HCEC 1CT (cell line): ENCODE measurements at regions not wholly inside any gene's neighbourhood (a gene's known extent, or its start where the extent isn't known, plus 50 kb on each side); places are given as distances from the start of the nearest gene placed in this dataset.
"Not testable (repeated sequence)": the region's sequence is repeated elsewhere in the genome, so short reads cannot be mapped to it uniquely, and the experiment has no call there.

Experiments used
- DNase-seq: peaks from one replicate; pipeline ENCODE4 v3.0.0-alpha.2; 2017

- no peak for DNase-seq
Measured at GRCh38 chr3:124140746-124141145, 148.8 kb upstream of the ROPN1 start.

GRCh38 chr3:124142389-124142970, 150.6 kb upstream of the ROPN1 start:
- no peak for DNase-seq

- no peak for DNase-seq
Measured at GRCh38 chr3:124143047-124143446, 151.1 kb upstream of the ROPN1 start.

- no peak for DNase-seq
Measured at GRCh38 chr3:124144035-124144814, 152.3 kb upstream of the ROPN1 start.

GRCh38 chr3:124147429-124147828, 155.5 kb upstream of the ROPN1 start:
- no peak for DNase-seq

GRCh38 chr3:124147946-124148345, 156.0 kb upstream of the ROPN1 start:
- no peak for DNase-seq

GRCh38 chr3:124149081-124149480, 157.2 kb upstream of the ROPN1 start:
- no peak for DNase-seq

- DNase-seq = no peak
Measured at GRCh38 chr3:124149771-124150170, 157.8 kb upstream of the ROPN1 start.

GRCh38 chr3:124152891-124153290, 161.0 kb upstream of the ROPN1 start:
- not testable (repeated sequence) for DNase-seq

- DNase-seq = no peak
Measured at GRCh38 chr3:124156866-124157712, 165.2 kb upstream of the ROPN1 start.

GRCh38 chr3:124157748-124158147, 165.8 kb upstream of the ROPN1 start:
- no peak for DNase-seq

GRCh38 chr3:124158168-124158881, 166.4 kb upstream of the ROPN1 start:
- DNase-seq = no peak

GRCh38 chr3:124161448-124161847, 169.5 kb upstream of the ROPN1 start:
- DNase-seq = no peak

GRCh38 chr3:124163689-124164088, 171.8 kb upstream of the ROPN1 start:
- no peak for DNase-seq

- DNase-seq = no peak
Measured at GRCh38 chr3:124168271-124168670, 176.3 kb upstream of the ROPN1 start.

GRCh38 chr3:124172283-124172682, 180.4 kb upstream of the ROPN1 start:
- no peak for DNase-seq

GRCh38 chr3:124172816-124173215, 180.9 kb upstream of the ROPN1 start:
- DNase-seq = no peak

GRCh38 chr3:124174476-124174875, 182.6 kb upstream of the ROPN1 start:
- no peak for DNase-seq

- no peak for DNase-seq
Measured at GRCh38 chr3:124174910-124175874, 183.3 kb upstream of the ROPN1 start.

GRCh38 chr3:124177071-124177470, 185.1 kb upstream of the ROPN1 start:
- DNase-seq = no peak

GRCh38 chr3:124178531-124178930, 186.6 kb upstream of the ROPN1 start:
- DNase-seq = no peak

GRCh38 chr3:124200407-124200806, 208.5 kb upstream of the ROPN1 start:
- no peak for DNase-seq
